Brain pericyte (primary cell): ENCODE measurements at regions not wholly inside any gene's neighbourhood (a gene's known extent, or its start where the extent isn't known, plus 50 kb on each side); places are given as distances from the start of the nearest gene placed in this dataset.

ENCODE experiments used
- DNase-seq: peaks from one replicate; pipeline ENCODE4 v3.0.0-alpha.2; 2012; ENCODE audit warnings: low read depth, low spot score

- no peak for DNase-seq
Observed at GRCh38 chr9:129270205-129270604, 92.1 kb upstream of the IER5L start.

GRCh38 chr9:129267141-129267540, 89.1 kb upstream of the IER5L start:
- DNase-seq, result no peak

- no peak for DNase-seq
Observed at GRCh38 chr9:129266536-129266935, 88.5 kb upstream of the IER5L start.

- no peak for DNase-seq
Observed at GRCh38 chr9:129264388-129264787, 86.3 kb upstream of the IER5L start.

- DNase-seq, result no peak
Observed at GRCh38 chr9:129263836-129264235, 85.8 kb upstream of the IER5L start.

GRCh38 chr9:129262261-129262660, 84.2 kb upstream of the IER5L start:
- no peak for DNase-seq

- DNase-seq, result no peak
Observed at GRCh38 chr9:129259375-129259774, 81.3 kb upstream of the IER5L start.

- DNase-seq, result no peak
Observed at GRCh38 chr9:129258823-129259301, 80.8 kb upstream of the IER5L start.

GRCh38 chr9:129258124-129258822, 80.2 kb upstream of the IER5L start:
- peak; percentile 51 for DNase-seq

- DNase-seq, result no peak
Observed at GRCh38 chr9:129256959-129257713, 79.1 kb upstream of the IER5L start.

- no peak for DNase-seq
Observed at GRCh38 chr9:129254566-129255287, 76.7 kb upstream of the IER5L start.

GRCh38 chr9:129253803-129254381, 75.8 kb upstream of the IER5L start:
- DNase-seq, result no peak

- no peak for DNase-seq
Observed at GRCh38 chr9:129252937-129253802, 75.1 kb upstream of the IER5L start.

- no peak for DNase-seq
Observed at GRCh38 chr9:129250786-129251185, 72.7 kb upstream of the IER5L start.

- DNase-seq, result no peak
Observed at GRCh38 chr9:129247285-129248153, 69.5 kb upstream of the IER5L start.

GRCh38 chr9:129245276-129245675, 67.2 kb upstream of the IER5L start:
- no peak for DNase-seq

GRCh38 chr9:129242971-129243561, 65.0 kb upstream of the IER5L start:
- no peak for DNase-seq

- no peak for DNase-seq
Observed at GRCh38 chr9:129242191-129242941, 64.3 kb upstream of the IER5L start.

GRCh38 chr9:129241725-129242124, 63.7 kb upstream of the IER5L start:
- DNase-seq, result no peak
